Karpas-422 (cell line): ENCODE measurements at regions not wholly inside any gene's neighbourhood (a gene's known extent, or its start where the extent isn't known, plus 50 kb on each side); places are given as distances from the start of the nearest gene placed in this dataset.

Experiments
- DNase-seq: peaks from one replicate; pipeline ENCODE4 v3.0.0-alpha.2; 2015
- H2AFZ ChIP-seq: fragments of 200-600 bp; sonication (generic); 2 replicates; pipeline ENCODE4 v1.6.1; 2014; ENCODE audit warnings: antibody characterized with exemption, low read length, mixed read lengths
- H3K27ac ChIP-seq: fragments of 200-600 bp; sonication (generic); 2 replicates; pipeline ENCODE4 v1.5.1; 2014; ENCODE audit warnings: mild to moderate bottlenecking, low read length, moderate library complexity
- H3K27me3 ChIP-seq: fragments of 200-600 bp; sonication (generic); 2 replicates; pipeline ENCODE4 v1.6.1; 2014; ENCODE audit warnings: low read length, mixed read lengths
- H3K36me3 ChIP-seq: fragments of 200-600 bp; sonication (generic); 2 replicates; pipeline ENCODE4 v1.6.1; 2014; ENCODE audit warnings: low read length, mixed read lengths; ENCODE audit not compliant: insufficient read depth
- H3K4me1 ChIP-seq: fragments of 200-600 bp; sonication (generic); 2 replicates; pipeline ENCODE4 v1.6.1; 2014; ENCODE audit warnings: mild to moderate bottlenecking, low read length, mixed read lengths
- H3K4me2 ChIP-seq: fragments of 200-600 bp; sonication (generic); 2 replicates; pipeline ENCODE4 v1.6.1; 2014; ENCODE audit warnings: low read length, low read depth, mild to moderate bottlenecking; ENCODE audit not compliant: poor library complexity, severe bottlenecking
- H3K4me3 ChIP-seq: fragments of 200-600 bp; sonication (generic); 2 replicates; pipeline ENCODE4 v1.5.1; 2014; ENCODE audit warnings: mild to moderate bottlenecking, antibody characterized with exemption, low read length, mixed read lengths
- H3K79me2 ChIP-seq: fragments of 200-600 bp; sonication (generic); 2 replicates; pipeline ENCODE4 v1.6.1; 2014; ENCODE audit warnings: mild to moderate bottlenecking, low read length, mixed read lengths
- H3K9ac ChIP-seq: fragments of 200-600 bp; sonication (generic); 2 replicates; pipeline ENCODE4 v1.6.0; 2014; ENCODE audit warnings: low read length
- H3K9me2 ChIP-seq: fragments of 200-600 bp; sonication (generic), shearing (Covaris generic); replicated peaks from 2 replicates; pipeline ENCODE4 v1.6.0; 2014; ENCODE audit warnings: mild to moderate bottlenecking, low read length, moderate library complexity; ENCODE audit not compliant: insufficient read depth
- H3K9me3 ChIP-seq: fragments of 300-700, 200-600 bp; sonication (generic); 2 replicates; pipeline ENCODE4 v1.6.1; 2014; ENCODE audit warnings: low read length, mixed read lengths
- H4K20me1 ChIP-seq: fragments of 200-600 bp; sonication (generic); 2 replicates; pipeline ENCODE4 v1.6.1; 2014; ENCODE audit warnings: mild to moderate bottlenecking, antibody characterized with exemption, low read length, low read depth; ENCODE audit not compliant: insufficient read depth

DNA sequence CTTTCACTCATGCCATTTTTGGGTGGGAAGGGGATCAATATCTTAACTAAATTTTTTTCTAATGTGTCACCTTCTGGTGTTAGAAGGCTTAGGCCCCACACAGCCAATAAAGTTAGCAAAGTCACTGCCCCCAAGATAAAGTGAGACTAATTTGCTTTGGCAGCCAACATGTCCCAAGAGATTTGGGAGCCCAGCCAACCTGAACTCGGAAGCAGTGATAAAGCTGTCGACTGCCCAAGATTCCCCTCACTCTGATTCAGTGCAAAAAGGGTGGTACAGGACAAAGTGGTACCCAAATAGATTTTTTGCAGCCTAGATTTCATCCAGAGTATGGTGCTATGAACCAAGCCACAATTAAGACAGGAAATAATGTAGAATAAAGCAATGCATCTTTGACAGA, 572.5 kb upstream of the ARRDC3 start:
- Histone ChIP-seq H3K9me2 (no peaks in the 10 kb centered on the region), H3K4me1 (no peaks in the 10 kb centered on the region), H3K79me2 (no peaks in the 10 kb centered on the region), H3K27me3 (no peaks in the 10 kb centered on the region), H3K4me3 (no peak overlapping the region), H3K9me3 (peaks cover 13% of the 10 kb centered on the region; the same call in 1 of the 2 replicates), H3K27ac (no peak overlapping the region), H3K9ac (no peak overlapping the region), H2AFZ (no peak overlapping the region), H3K4me2 (no peak overlapping the region), H4K20me1 (no peaks in the 10 kb centered on the region), H3K36me3 (no peaks in the 10 kb centered on the region)
- DNase-seq = no peak

DNA sequence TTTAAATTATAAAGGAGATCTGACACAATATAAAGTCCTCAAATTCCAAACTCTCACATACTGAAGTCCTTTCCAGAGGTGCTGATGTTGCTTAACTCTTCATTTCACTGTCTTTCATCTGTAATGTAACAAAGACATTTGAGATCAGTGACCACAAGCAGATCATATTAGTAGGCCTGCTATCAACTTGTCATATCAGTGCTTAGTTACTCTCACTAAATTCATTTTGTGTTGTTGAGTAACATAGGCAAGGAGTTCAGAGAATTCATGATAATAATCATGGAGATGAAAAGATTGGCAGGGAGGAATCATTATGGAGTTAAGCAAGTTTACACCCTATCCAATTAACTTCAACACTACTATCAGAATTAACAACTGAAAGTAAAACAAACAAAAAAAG, 571.0 kb upstream of the ARRDC3 start:
- H3K27me3 ChIP-seq = no peaks in the 10 kb centered on the region
- no peak overlapping the region for H3K4me3 ChIP-seq
- no peaks in the 10 kb centered on the region for H3K79me2 ChIP-seq
- no peak overlapping the region for H3K27ac ChIP-seq
- no peaks in the 10 kb centered on the region for H3K36me3 ChIP-seq
- DNase-seq = no peak
- H3K9me2 ChIP-seq = no peaks in the 10 kb centered on the region
- H4K20me1 ChIP-seq = no peaks in the 10 kb centered on the region
- no peak overlapping the region for H3K4me2 ChIP-seq
- no peaks in the 10 kb centered on the region for H3K4me1 ChIP-seq
- H2AFZ ChIP-seq = no peak overlapping the region
- peaks cover 16% of the 10 kb centered on the region; the same call in 1 of the 2 replicates for H3K9me3 ChIP-seq
- H3K9ac ChIP-seq = no peak overlapping the region

DNA sequence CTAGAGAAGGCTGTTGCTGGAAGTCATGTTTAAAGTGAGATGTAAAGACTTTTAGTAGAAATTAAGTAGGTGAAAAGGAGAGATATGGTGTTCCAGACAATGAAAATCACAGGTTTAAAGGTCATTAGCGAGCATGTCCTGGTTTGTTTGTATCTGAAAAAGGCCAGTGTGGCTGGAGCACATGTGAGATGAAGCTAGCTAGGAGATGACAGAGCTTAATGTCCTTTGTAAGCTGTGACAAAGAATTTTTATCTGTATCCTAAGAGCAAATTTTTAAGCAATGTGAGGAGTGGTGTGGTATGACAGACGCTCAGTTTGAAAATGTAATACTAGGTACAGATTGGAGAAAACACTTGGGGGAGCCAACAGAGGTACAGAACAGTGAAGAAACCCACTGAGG, 567.2 kb upstream of the ARRDC3 start:
- Histone ChIP-seq H3K4me1 (no peaks in the 10 kb centered on the region), H3K36me3 (no peaks in the 10 kb centered on the region), H2AFZ (no peak overlapping the region), H3K9me3 (peaks cover 10% of the 10 kb centered on the region; the same call in 1 of the 2 replicates), H3K79me2 (no peaks in the 10 kb centered on the region), H3K4me3 (no peak overlapping the region), H3K9ac (no peak overlapping the region), H4K20me1 (no peaks in the 10 kb centered on the region), H3K27me3 (no peaks in the 10 kb centered on the region), H3K27ac (no peak overlapping the region), H3K4me2 (no peak overlapping the region), H3K9me2 (no peaks in the 10 kb centered on the region)
- DNase-seq = no peak

DNA sequence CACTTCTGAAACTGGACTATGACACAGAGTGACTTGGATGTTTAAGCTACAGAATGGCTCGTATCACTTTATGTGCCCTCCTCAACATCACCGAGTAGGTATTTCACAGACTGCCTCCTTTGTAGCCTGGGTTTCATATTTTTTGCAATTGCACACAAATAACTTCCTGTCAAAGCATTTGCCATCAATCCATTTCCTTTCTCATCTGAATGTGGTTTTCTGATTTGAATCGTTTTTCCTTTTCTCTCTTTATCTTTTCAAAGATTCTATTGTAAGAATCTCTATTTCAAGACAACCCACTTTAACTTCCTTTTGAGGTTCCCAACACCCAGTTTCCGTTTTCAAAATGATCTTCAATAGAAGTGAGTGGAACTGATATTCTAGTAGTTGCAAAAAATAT, 563.8 kb upstream of the ARRDC3 start:
- Histone ChIP-seq H3K4me3 (no peak overlapping the region), H3K79me2 (no peaks in the 10 kb centered on the region), H3K27me3 (no peaks in the 10 kb centered on the region), H3K9me3 (peaks cover 10% of the 10 kb centered on the region; the same call in 1 of the 2 replicates), H3K9me2 (no peaks in the 10 kb centered on the region), H3K36me3 (no peaks in the 10 kb centered on the region), H3K4me2 (no peak overlapping the region), H3K9ac (no peak overlapping the region), H3K4me1 (no peaks in the 10 kb centered on the region), H2AFZ (no peak overlapping the region), H4K20me1 (no peaks in the 10 kb centered on the region), H3K27ac (no peak overlapping the region)
- DNase-seq = no peak

DNA sequence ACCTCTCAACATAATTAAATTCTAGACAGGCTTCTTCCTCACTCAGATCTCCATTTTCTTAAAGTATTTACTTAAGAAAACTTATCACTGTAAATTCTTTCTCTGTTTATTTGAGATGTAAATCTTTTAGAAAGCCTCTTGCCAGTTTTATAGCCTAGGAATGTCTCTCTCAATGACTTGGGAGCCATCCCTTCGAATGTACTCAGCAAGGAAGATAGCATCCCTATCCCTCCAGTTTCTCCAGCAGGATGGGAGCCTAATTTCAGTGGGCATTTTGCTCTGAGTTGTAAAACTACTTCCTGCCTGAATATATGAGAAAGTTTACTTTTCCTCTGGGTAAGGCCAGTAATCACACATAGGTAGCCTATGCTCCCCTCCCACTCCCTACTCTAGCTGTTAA, 558.5 kb upstream of the ARRDC3 start:
- Histone ChIP-seq H3K4me2 (no peak overlapping the region), H3K9me3 (no peaks in the 10 kb centered on the region), H3K9ac (no peak overlapping the region), H3K9me2 (no peaks in the 10 kb centered on the region), H3K4me1 (no peaks in the 10 kb centered on the region), H3K36me3 (no peaks in the 10 kb centered on the region), H3K27me3 (no peaks in the 10 kb centered on the region), H3K27ac (no peak overlapping the region), H2AFZ (no peak overlapping the region), H4K20me1 (no peaks in the 10 kb centered on the region), H3K4me3 (no peak overlapping the region), H3K79me2 (no peaks in the 10 kb centered on the region)
- no peak for DNase-seq

DNA sequence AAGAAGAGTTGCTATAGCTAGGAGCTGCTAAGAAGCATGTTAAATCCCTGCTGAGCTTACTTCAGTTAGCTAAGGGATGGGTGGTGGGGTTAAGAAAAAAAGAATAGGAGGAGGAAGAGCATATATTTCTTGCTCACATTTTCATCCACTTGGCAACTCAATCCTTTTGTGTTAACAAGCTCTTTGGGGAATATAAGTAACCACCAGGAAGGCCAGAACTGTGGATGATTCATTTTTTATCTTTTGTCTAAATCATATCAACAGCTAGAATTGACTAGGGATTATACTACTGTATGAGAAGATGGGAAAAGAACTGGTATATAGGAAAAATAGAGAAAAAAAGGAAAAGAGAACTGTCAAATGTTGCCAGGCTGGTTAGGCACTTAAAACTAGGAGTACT, 555.3 kb upstream of the ARRDC3 start:
- no peaks in the 10 kb centered on the region for H3K9me2 ChIP-seq
- H3K27ac ChIP-seq = no peak overlapping the region
- no peaks in the 10 kb centered on the region for H4K20me1 ChIP-seq
- H3K27me3 ChIP-seq = no peaks in the 10 kb centered on the region
- H3K4me1 ChIP-seq = no peaks in the 10 kb centered on the region
- no peaks in the 10 kb centered on the region for H3K79me2 ChIP-seq
- H3K4me2 ChIP-seq = no peak overlapping the region
- H2AFZ ChIP-seq = no peak overlapping the region
- no peaks in the 10 kb centered on the region for H3K36me3 ChIP-seq
- H3K9me3 ChIP-seq = no peaks in the 10 kb centered on the region
- no peak for DNase-seq
- no peak overlapping the region for H3K4me3 ChIP-seq
- no peak overlapping the region for H3K9ac ChIP-seq

DNA sequence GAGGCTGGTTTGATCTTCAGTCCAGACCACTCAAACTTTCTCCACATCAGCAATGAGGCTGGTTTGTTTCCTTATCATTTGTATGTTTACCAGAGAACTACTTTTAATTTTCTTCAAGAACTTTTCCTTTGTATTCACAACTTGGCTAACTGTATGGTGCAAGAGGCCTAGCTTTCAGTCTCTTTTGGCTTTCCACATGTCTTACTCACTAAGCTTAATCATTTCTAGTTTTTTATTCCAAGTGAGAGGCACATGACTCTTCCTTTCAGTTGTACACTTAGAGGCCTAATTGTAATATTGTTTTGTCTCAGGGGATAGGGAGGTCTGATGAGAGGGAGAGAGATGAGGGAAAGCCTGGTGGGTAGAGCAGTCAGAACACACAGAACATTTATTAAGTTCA, 554.0 kb upstream of the ARRDC3 start:
- no peak overlapping the region for H2AFZ ChIP-seq
- H3K79me2 ChIP-seq = no peaks in the 10 kb centered on the region
- H4K20me1 ChIP-seq = no peaks in the 10 kb centered on the region
- H3K9me2 ChIP-seq = no peaks in the 10 kb centered on the region
- no peak overlapping the region for H3K27ac ChIP-seq
- no peaks in the 10 kb centered on the region for H3K27me3 ChIP-seq
- no peak overlapping the region for H3K4me2 ChIP-seq
- H3K4me3 ChIP-seq = no peak overlapping the region
- H3K36me3 ChIP-seq = no peaks in the 10 kb centered on the region
- H3K9me3 ChIP-seq = no peaks in the 10 kb centered on the region
- H3K9ac ChIP-seq = no peak overlapping the region
- DNase-seq = no peak
- no peaks in the 10 kb centered on the region for H3K4me1 ChIP-seq

DNA sequence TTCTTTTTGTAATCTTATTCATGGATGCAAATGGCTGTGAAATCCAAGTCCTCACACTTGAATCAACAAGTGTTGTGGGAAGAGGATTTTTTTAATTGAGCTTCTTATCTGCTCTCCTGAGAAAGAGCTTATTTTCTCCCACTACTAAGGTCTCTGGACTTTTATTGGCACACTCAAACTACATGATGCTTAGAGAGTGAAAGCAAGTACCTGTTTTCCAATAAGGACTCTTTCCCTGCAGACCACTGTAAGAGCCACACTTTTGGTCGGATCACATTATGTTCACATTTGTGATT, 546.4 kb upstream of the ARRDC3 start:
- Histone ChIP-seq H3K9me2 (no peaks in the 10 kb centered on the region), H2AFZ (no peak overlapping the region), H4K20me1 (no peaks in the 10 kb centered on the region)

More for the DNA sequence above, 546.4 kb upstream of the ARRDC3 start:
- Histone ChIP-seq H3K4me1 (no peaks in the 10 kb centered on the region), H3K27me3 (no peaks in the 10 kb centered on the region), H3K4me2 (no peak overlapping the region), H3K9me3 (no peaks in the 10 kb centered on the region), H3K36me3 (no peaks in the 10 kb centered on the region), H3K79me2 (no peaks in the 10 kb centered on the region), H3K4me3 (no peak overlapping the region), H3K27ac (no peak overlapping the region), H3K9ac (no peak overlapping the region)
- DNase-seq = no peak
